ENCODE measurements at regions not wholly inside any gene's neighbourhood (a gene's known extent, or its start where the extent isn't known, plus 50 kb on each side); places are given as distances from the start of the nearest gene placed in this dataset.
A peak's percentile ranks its signal among the peaks of the same experiment; 100 is the strongest.

GRCh38 chr10:31754803-31755624, 173.6 kb downstream of the ARHGAP12 start:
- DNase-seq = no peak

- no peak for DNase-seq
Observed at GRCh38 chr10:31753681-31754080, 174.9 kb downstream of the ARHGAP12 start.

GRCh38 chr10:31752170-31752569, 176.5 kb downstream of the ARHGAP12 start:
- DNase-seq = no peak

- DNase-seq = no peak
Observed at GRCh38 chr10:31751738-31752080, 176.9 kb downstream of the ARHGAP12 start.

GRCh38 chr10:31751051-31751737, 177.4 kb downstream of the ARHGAP12 start:
- DNase-seq = no peak

GRCh38 chr10:31749981-31750840, 178.4 kb downstream of the ARHGAP12 start:
- DNase-seq = peak; percentile 52

- DNase-seq = no peak
Observed at GRCh38 chr10:31749301-31749700, 179.3 kb downstream of the ARHGAP12 start.

- no peak for DNase-seq
Observed at GRCh38 chr10:31745612-31746376, 182.8 kb downstream of the ARHGAP12 start.

GRCh38 chr10:31744025-31744424, 184.6 kb downstream of the ARHGAP12 start:
- no peak for DNase-seq

- DNase-seq = no peak
Observed at GRCh38 chr10:31742255-31742654, 186.4 kb downstream of the ARHGAP12 start.

- no peak for DNase-seq
Observed at GRCh38 chr10:31741473-31741872, 187.2 kb downstream of the ARHGAP12 start.

- DNase-seq = no peak
Observed at GRCh38 chr10:31739711-31740110, 188.9 kb downstream of the ARHGAP12 start.

GRCh38 chr10:31739146-31739545, 189.5 kb downstream of the ARHGAP12 start:
- DNase-seq = no peak

- no peak for DNase-seq
Observed at GRCh38 chr10:31731711-31732110, 196.9 kb downstream of the ARHGAP12 start.

GRCh38 chr10:31730776-31731175, 197.9 kb downstream of the ARHGAP12 start:
- no peak for DNase-seq

GRCh38 chr10:31728698-31729224, 199.9 kb downstream of the ARHGAP12 start:
- DNase-seq = no peak

- no peak for DNase-seq
Observed at GRCh38 chr10:31725436-31725835, 203.2 kb downstream of the ARHGAP12 start.

- DNase-seq = no peak
Observed at GRCh38 chr10:31724296-31724695, 204.3 kb downstream of the ARHGAP12 start.

GRCh38 chr10:31723106-31723750, 205.4 kb downstream of the ARHGAP12 start:
- no peak for DNase-seq

GRCh38 chr10:31721096-31721495, 207.5 kb downstream of the ARHGAP12 start:
- no peak for DNase-seq

GRCh38 chr10:31720546-31720945, 208.1 kb downstream of the ARHGAP12 start:
- DNase-seq = no peak

- DNase-seq = no peak
Observed at GRCh38 chr10:31709476-31709875, 219.2 kb downstream of the ARHGAP12 start.

Measured in NCI-H1694 treated with DMSO at 0.1 percent for 48 hours (cell line).